GM20431 (cell line): ENCODE measurements at regions not wholly inside any gene's neighbourhood (a gene's known extent, or its start where the extent isn't known, plus 50 kb on each side); places are given as distances from the start of the nearest gene placed in this dataset.

Experiments used
- in situ Hi-C: fragments of 300-500 bp; cut with MseI, MboI; formaldehyde crosslinking; loops from one replicate; pipeline ENCODE4 v1.15.0; 2020; ENCODE audit warnings: low sequenced_read_pairs; ENCODE audit not compliant: unreplicated experiment

- in situ Hi-C loops = no loop called here
These were observed 259.8 kb downstream of the LOXHD1 start for GRCh38 chr18:46397174-46397573.

GRCh38 chr18:46398005-46398404 lies 259.0 kb downstream of the LOXHD1 start:
- in situ Hi-C loops = no loop called here

- in situ Hi-C loops = no loop called here
These were observed 258.4 kb downstream of the LOXHD1 start for GRCh38 chr18:46398625-46399024.

GRCh38 chr18:46399303-46399702 lies 257.7 kb downstream of the LOXHD1 start:
- in situ Hi-C loops = no loop called here

- in situ Hi-C loops = no loop called here
These were observed 256.6 kb downstream of the LOXHD1 start for GRCh38 chr18:46400449-46400848.

- in situ Hi-C loops = no loop called here
These were observed 255.4 kb downstream of the LOXHD1 start for GRCh38 chr18:46401486-46402070.

- in situ Hi-C loops = no loop called here
These were observed 254.6 kb downstream of the LOXHD1 start for GRCh38 chr18:46402396-46402795.

GRCh38 chr18:46402945-46403344 lies 254.1 kb downstream of the LOXHD1 start:
- in situ Hi-C loops = no loop called here

GRCh38 chr18:46405832-46406538 lies 251.0 kb downstream of the LOXHD1 start:
- in situ Hi-C loops = no loop called here

GRCh38 chr18:46406539-46406932 lies 250.5 kb downstream of the LOXHD1 start:
- in situ Hi-C loops = no loop called here

GRCh38 chr18:46407486-46408166 lies 249.4 kb downstream of the LOXHD1 start:
- in situ Hi-C loops = no loop called here

GRCh38 chr18:46408334-46408987 lies 248.6 kb downstream of the LOXHD1 start:
- in situ Hi-C loops = no loop called here

GRCh38 chr18:46411191-46411828 lies 245.7 kb downstream of the LOXHD1 start:
- in situ Hi-C loops = no loop called here

- in situ Hi-C loops = no loop called here
These were observed 244.9 kb downstream of the LOXHD1 start for GRCh38 chr18:46411867-46412690.

GRCh38 chr18:46412916-46413315 lies 244.1 kb downstream of the LOXHD1 start:
- in situ Hi-C loops = no loop called here

GRCh38 chr18:46413684-46414083 lies 243.3 kb downstream of the LOXHD1 start:
- in situ Hi-C loops = no loop called here

- in situ Hi-C loops = no loop called here
These were observed 242.2 kb downstream of the LOXHD1 start for GRCh38 chr18:46414863-46415262.

- in situ Hi-C loops = no loop called here
These were observed 241.3 kb downstream of the LOXHD1 start for GRCh38 chr18:46415532-46416252.
